ENCODE measurements at regions not wholly inside any gene's neighbourhood (a gene's known extent, or its start where the extent isn't known, plus 50 kb on each side); places are given as distances from the start of the nearest gene placed in this dataset.

GRCh38 chr1:216944864-216945510, 221.8 kb upstream of the ESRRG start:
- TF ChIP-seq CTCF (conservative IDR thresholded peaks at IDR 0.05; ENCODE audit: low read length) (no peak), EZH2phosphoT487 (IDR thresholded peaks at IDR 0.05; ENCODE audit: borderline replicate concordance) (no peak)

Measured in Loucy (cell line).